Stimulated activated CD4-positive, alpha-beta T cell treated with anti-CD3 and anti-CD28 coated beads, Interleukin-4, amount 100 ng/mL, for 4 hours (primary cell): ENCODE measurements at regions not wholly inside any gene's neighbourhood (a gene's known extent, or its start where the extent isn't known, plus 50 kb on each side); places are given as distances from the start of the nearest gene placed in this dataset.
"Not testable (repeated sequence)": the region's sequence is repeated elsewhere in the genome, so short reads cannot be mapped to it uniquely, and the experiment has no call there.

Experiments
- DNase-seq, 2 experiments: peaks; one replicate each; pipeline ENCODE4 v3.0.0-alpha.2; 2020

- no peak for DNase-seq
Observed at GRCh38 chr6:135728589-135728988, 122.9 kb upstream of the PDE7B start.

DNA sequence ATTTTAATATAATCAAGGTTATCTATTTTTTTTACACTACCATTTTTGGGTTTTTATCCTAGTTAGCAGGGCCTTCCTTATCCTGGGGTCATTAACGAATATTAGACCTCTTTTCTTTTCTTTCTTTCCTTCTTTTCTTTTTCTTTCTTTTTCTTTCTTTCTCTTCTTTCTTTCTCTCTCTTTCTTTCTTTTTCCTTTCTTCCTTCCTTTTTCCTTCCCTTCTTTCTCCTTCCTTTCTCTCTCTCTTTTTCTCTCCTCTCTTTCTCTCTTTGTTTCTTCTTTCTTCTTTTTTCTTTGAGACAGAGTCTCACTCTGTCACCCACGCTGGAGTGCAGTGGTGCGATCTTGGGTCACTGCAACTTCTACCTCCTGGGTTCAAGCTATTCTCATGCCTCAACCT lies 120.4 kb upstream of the PDE7B start:
- DNase-seq: no peak

- DNase-seq: not testable (repeated sequence)
Observed at GRCh38 chr6:135736351-135736750, 115.2 kb upstream of the PDE7B start.

- no peak for DNase-seq
Observed at GRCh38 chr6:135738636-135739035, 112.9 kb upstream of the PDE7B start.

GRCh38 chr6:135739288-135739687 lies 112.2 kb upstream of the PDE7B start:
- no peak for DNase-seq

DNA sequence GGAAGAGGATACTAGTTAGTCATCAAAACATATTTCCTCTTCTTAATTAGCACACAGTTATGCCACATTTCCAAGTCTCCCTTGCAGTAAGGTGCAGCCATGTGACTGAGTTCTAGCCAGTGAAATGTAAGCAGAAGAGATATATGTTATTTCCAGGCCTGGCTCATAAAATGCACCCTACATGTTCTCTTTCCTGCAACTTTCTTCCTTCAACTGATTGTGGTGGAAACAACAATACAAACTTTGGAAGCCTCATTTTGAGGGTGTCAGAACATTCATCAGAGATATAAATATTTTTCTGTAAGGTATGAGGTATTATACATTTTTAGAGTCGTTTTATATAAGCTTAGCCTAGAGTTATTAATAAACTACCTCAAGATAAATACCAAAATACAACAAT lies 110.9 kb upstream of the PDE7B start:
- DNase-seq: no peak

DNA sequence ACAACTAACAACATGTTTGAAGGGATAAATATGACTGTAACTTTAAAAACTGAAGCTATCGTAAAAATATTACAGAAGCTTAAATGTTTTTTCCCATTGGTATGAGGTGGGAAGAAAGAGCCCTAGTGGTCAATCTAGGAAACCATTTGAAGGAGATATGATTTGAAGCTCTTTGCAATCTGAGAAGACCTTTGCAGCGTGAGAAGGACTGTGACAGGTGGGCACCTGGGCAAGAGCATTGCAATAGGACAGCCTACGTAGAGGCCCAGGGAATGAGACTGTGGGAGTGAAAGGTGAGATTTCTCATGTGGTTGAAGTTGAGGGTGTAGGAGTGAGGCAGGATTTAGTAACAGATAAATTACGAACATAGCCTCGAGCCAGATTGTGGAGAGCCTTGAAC lies 108.0 kb upstream of the PDE7B start:
- no peak for DNase-seq

DNA sequence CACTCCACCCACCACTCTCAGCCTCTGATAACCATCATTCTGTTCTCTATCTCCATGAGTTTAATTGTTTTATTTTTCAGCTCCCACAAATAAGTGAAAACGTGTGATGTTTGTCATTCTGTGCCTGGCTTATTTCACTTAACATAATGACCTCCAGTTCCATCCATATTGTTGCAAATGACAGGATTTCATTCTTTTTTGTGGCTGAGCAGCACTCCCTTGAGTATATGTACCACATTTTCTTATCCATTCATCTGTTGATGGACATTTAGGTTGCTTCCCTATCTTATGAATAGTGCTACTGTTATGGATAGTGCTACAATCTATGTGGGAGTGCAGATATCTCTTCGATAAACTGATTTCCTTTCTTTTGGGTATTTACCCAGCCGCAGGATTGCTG lies 103.3 kb upstream of the PDE7B start:
- no peak for DNase-seq

DNA sequence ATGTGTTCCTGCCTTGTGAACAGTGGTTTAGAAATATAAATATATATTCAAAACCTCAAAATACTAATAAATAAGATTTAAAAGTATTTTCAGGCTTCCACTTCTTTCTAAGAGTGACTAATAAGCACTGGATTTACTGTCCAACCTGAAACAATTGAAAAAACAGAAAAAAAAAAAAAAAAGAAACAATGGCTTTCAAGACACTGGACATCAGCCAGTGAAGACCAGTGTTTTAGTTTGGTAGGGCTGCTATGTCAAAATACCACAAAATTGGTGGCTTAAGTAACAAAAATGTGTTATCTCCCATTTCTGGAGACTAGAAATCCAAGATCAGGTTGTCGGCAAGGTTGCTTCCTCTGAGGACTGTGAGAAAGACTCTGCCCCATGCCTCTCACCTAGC lies 101.4 kb upstream of the PDE7B start:
- DNase-seq: no peak

DNA sequence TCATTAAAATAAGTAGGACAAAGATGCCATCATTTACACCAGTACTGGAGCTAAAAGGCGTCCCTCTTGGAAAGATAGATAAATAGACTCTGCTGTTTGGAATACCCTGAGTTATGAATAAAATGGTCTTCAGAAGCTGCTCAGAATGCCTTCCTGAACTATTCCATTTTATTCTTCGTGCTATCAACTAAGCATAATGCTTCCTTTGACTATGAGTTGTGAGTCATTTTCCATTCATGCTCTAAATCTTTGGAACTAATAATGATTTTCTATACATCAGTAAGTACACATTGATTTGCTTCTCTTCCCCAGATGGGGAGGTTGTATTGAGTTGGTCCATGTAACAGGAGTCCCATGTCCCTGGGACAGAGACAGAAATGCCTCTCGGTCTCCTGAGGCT lies 98.3 kb upstream of the PDE7B start:
- DNase-seq: no peak

DNA sequence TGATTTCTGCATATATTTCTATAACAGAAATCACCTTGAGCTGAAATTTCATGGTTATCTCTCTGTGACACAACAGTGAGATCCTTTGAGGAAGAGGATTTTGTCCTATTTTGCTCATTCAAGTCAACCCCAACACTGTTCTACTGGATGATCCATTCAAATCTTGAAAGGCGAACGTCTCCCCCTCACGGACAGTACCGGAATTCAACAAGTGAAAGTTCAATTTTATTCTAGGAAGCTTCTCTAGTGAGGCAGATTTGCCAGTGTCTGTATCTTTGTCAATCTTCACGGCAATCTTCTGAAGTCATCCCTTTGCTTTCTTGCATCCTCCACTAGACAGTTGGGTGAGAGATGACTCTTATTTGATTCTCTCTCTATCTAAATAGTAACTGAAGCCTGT lies 91.7 kb upstream of the PDE7B start:
- no peak for DNase-seq

GRCh38 chr6:135774006-135774405 lies 77.5 kb upstream of the PDE7B start:
- no peak for DNase-seq

DNA sequence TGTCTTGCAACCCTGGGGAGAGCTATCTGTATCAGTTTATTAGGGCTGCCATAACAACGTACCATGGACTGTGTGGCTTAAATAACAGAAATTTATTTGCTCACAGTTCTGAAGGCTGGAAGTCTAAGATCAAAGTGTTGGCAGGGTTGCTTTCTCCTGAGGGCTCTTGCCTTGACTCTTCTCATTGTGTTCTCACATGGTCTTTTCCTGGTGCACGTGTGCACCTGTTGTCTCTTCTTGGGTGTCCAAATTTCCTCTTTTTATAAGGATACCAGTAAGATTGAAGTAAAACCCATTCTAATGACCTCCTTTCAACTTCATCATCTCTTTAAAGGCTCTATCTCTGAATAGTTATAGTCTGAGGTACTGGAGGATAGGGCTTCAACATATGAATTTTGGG lies 72.3 kb upstream of the PDE7B start:
- no peak for DNase-seq

DNA sequence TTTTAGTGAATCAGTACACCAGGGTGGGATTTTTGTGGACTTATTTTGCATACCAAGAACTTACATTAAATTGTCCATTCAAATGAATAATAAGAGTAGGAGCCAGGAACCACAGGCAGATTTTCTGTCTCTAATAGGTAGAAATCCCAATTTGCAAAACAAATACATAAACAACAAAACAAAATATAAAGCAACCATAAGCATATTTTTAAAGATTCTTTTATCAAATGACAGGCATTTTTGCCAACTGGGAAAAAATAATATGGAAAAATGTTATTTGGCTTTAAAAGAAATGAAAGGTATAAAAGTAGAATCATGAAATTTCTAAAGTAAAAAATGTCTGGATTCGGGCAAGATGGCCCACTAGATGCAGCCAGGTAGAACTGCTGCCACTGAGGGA lies 71.2 kb upstream of the PDE7B start:
- DNase-seq: no peak

DNA sequence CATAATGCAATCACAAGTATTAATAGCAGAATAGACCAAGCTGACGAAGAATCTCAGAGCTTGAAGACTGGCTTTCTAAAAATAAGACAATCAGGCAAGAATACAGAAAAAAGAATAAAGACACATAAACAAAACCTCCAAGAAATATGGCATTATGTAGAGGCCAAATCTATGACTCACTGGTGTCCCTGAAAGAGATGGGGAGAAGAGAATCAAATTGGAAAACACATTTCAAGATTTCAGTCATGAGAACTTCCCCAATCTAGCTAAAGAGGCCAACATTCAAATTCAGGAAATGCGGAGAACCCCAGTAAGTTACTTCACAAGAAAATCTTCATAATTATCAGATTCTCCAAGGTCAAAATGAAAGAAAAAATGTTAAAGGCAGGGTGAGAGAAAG lies 69.0 kb upstream of the PDE7B start:
- no peak for DNase-seq

GRCh38 chr6:135784507-135784906 lies 67.0 kb upstream of the PDE7B start:
- no peak for DNase-seq

DNA sequence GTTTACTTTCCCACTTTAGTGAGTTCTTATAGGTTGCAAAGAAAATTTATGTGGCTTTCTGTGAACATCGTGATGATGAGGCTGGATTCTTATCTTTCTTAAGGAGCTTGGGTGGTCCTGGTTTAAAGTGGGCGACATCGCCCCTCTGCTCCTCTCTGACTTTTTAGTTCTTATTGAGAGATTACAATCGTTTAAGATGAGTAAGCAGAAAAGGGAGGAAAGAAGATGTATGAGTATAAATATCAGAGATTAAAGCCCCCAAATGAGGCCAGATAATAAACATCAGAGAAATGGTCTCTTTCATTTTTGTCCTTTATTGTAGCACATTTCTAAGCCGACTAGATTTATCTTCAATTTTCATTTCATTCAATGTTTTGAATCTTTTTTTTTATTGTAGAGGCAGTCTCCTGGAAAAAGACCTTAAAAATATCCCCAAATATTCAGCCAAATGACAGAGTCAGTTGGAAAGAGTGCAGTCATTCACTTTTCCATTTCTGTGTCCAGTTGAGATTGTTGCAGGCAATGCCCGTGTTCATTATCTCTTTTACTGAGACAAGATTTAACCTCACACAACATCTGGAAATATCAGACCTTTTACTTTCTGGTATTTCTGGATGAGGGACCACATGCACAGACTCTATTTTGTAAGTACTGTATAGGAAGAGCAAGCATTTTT lies 62.0 kb upstream of the PDE7B start:
- DNase-seq: no peak

DNA sequence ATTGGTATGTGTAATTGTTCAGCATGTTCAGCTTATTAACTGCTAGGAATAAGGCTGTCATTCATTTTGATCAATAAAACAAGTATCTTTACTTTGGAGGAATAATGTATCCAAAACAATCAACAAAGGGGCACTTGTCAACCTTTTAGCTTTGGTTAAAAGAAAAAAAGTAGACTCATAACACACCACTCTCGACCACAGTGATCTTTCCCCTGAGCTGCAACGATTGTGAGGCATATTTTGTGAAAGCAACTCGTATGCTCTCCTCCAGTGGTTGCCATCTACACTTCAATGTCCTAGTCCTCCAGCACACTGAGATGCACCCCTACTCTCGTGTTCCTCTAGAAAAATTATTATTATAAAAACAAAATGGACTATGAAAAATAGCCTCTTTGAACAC lies 60.1 kb upstream of the PDE7B start:
- DNase-seq: no peak

DNA sequence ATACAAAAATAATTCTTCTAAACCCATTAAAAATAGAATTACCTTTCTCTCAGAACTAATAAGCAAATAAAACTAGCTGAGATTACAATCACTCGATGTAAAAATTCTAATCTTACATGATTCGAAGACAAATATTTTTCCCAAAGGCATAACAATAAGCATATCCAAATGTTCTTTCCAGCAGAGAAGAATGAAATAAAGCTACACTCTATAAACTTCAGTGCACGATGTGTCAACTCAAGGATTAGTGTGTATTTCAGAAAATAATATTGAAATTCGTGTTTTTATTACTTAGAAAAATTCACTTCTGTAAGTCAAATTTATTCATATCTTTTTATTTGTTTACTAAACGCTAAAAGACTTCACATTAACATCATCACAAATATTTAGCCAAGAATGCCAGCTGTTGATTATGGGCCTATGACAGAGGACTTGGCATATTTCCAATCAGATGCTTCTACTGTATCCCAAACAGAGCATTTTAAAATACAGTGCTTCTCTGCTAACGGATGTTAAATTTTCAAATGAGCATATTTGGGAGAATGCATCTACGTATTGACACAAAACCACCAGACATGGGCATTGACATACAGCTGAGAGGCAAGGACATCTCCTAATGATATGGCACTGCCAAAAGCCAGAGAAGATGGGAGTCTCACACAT lies 54.7 kb upstream of the PDE7B start:
- DNase-seq: no peak

GRCh38 chr6:135797361-135797760 lies 54.1 kb upstream of the PDE7B start:
- no peak for DNase-seq

DNA sequence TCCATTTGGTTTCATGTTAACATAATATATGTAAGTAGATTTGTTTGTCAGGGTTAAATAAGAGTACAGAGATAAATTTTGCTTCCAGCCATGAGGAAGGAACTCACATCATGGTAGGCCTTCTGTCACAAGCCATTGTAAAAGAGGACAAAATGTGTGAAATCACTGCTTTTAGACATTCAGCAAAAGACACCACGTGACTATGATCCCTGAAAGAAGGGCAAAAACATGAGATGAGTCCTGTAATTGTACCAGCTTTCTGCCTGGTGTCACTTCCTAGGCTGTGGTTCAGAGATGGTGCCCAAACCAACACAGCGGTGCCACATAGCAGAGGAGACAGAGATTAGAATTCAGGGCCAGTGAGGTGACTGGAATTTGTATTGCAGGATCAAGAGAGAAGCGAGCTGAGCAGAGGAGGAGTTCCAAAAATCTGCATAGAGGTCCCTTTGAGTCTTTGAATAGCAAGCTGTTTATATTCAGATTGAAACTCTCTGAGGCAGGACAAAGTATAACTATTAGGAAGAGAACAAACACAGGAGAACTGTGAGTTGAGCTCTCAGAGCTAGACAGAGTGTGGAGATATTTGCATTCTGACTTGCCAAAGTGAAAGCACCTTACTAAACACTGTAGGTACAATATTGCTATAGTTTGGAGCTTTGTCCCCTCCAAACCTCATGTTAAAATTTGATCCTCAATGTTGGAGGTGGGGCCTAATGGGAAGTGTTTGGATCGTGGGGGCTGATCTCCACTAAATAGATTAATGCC lies 52.6 kb upstream of the PDE7B start:
- DNase-seq: no peak
